ENCODE measurements at regions not wholly inside any gene's neighbourhood (a gene's known extent, or its start where the extent isn't known, plus 50 kb on each side); places are given as distances from the start of the nearest gene placed in this dataset.
"Not testable (repeated sequence)": the region's sequence is repeated elsewhere in the genome, so short reads cannot be mapped to it uniquely, and the experiment has no call there.

DNA sequence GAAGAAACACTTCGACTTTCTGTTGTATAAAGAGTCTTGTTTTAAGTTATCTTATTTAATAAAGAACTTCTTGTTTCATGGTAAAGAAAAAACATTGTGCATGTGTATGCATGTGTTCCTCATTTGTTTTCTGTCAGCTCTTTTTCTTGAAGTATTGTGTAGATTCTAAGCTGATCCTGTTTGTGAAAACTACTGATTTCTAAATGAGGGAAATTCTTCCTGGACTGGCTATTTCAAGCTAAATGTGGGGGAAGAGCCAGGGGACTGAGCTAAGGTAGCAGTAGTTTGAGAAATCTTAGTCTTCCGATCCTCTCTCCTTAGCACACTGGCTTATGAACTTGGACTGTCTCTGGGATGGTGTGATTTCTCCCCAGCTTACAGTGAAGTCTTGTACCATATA is 56.4 kb upstream of the RBMS1 start:
- DNase-seq, result no peak

DNA sequence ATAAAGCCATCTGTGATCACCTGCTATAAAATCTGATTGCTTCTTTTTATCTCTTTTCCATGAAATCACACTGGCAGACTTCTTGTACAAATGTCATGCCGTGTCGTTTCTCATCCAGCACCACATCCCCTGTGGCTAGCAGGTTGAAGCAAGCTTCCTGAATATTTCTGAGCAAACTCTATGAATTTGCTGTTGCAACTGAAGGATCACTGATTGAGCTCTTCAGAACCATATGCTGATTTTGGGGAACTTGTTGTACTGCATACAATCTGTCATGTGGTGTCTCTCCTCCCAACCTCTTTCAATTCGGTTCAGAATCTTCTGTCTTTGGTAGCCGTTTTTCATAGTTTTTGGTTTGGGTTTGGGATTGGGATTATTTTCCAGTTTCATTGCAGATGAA is 57.7 kb upstream of the RBMS1 start:
- DNase-seq, result no peak

DNA sequence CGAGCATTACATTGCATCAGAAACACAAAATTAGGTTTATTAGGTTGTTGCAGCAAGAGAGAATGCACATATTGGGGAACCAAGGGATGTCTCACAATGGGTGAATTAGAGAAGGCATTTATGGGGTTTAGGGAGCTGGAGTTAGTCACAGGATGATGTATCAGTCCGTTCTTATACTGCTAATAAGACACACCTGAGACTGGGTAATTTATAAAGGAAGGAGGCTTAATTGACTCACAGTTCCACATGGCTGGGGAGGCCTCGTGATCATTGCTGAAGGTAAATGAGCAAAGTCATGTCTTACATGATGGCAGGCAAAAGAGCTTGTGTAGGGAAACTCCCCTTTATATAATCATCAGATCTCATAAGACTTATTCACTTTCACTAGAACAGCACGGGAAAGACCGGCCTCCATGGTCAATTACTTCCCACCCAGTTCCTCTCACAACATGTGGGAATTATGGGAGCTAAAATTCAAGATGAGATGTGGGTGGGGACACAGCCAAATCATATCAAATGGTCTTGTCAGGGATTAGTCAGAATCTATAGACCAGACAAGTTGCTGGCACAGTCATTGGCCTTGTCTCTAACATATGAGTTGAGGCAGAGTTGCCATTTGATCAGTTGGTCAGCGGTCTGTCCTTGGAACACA is 61.9 kb upstream of the RBMS1 start:
- DNase-seq, result no peak

GRCh38 chr2:160557903-160558302 is 64.3 kb upstream of the RBMS1 start:
- DNase-seq, result no peak

GRCh38 chr2:160558531-160558930 is 64.9 kb upstream of the RBMS1 start:
- no peak for DNase-seq

- DNase-seq, result no peak
Measured at GRCh38 chr2:160561551-160562295, 68.1 kb upstream of the RBMS1 start.

DNA sequence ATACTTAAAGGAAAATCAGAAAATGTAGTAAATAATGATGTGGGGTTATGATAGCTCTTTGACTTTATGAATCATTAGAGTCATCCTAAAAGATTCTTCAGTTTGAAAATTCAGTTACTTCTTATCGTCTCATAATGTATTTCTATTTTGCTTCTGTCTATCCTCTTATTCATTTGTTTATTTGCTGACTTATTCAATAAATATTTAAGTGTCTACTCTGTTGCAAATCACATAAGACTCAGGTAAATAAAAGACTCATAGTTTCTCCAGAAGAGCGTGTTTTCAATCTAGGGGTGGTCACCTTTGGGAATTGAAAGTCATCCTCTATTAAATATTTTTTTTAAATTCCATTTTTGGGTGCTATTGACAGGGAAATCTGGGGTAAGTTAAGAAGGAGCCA is 69.1 kb upstream of the RBMS1 start:
- no peak for DNase-seq

DNA sequence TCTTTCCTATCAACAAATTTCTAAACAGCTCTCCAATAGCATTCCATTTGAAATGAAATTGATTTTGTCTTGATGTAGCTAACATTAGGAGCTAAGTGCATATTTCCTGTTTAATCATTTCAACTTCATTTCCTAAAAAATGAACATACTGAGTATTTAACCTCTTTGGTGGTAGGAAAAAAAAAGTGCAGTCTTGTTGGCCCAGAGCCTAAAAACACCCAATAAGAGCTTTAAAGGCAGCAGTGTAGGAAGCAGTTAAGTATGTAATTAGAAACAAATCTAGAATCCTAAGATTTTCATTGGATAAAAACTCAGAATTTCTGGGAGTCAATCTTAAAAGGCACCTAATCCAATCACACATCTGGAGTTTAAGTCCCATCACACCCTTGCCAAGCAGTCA is 71.0 kb upstream of the RBMS1 start:
- DNase-seq, result no peak

DNA sequence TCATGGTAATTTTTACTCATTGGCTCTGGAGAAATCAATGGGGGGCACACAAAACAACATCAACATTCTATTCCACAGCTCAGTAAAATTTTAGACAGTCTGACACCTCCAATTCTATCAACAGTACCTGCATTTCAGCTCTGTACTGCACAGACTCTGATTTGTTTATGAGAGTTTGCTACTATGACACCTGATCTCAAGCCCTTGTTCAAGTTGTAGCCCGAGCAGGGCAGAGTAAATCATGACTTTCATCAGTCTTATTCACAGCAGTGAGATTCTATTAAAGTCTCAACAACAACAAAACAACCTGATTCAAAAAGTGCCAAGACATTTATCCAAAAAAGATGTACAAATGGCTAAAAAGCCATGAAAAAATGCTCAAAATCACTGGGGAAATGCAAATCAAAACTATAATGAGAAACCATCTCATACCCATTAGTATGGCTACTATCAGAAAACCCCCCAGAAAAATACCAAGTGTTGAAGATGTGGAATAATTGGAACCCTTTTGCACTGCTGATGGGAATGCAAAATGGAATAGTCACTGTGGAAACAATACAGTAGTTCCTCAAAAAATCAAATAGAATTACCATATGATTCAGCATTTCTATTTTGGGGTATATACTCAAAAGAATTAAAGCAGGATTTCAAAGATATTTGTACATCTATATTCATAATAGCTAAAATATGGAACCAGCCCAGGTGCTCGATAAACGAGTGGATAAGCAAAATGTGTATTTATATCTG is 71.7 kb upstream of the RBMS1 start:
- no peak for DNase-seq

DNA sequence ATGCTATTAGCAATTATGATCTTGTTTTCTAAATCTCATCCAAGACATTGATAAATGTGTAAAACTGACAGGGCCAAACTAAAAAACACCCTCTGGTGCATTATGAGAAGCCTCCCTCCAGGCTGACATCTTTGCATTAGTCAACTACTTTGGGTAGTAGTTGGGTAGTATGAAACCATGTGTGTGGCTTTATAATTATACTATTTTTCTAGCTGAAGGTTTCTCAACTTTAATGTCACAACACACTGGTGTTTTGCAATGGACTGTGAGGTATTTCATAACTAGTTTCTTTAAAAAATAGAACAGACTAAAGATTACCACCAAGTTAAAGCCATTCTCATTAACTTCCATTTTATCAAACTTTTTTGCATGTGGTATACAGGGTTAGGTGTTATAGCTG is 73.1 kb upstream of the RBMS1 start:
- no peak for DNase-seq

DNA sequence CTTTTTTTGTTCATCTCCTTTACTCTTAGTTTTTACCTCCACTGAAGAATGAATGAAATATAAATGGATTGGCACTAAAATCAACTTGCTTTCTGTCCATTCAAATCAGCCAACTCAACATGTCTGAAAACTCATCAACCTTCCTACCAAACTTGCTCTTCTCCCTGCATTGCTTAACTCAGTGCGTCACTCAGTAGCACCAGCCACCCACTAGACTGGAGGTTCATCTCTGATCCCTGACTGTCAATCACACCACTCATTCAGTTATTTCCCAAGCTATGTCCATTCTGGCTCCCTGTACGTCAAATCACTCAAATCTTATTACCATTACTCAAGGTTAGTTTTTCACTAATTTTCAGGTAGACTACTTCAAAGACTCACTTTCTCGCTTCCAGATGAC is 75.2 kb upstream of the RBMS1 start:
- no peak for DNase-seq

- DNase-seq, result no peak
Measured at GRCh38 chr2:160570376-160570775, 76.8 kb upstream of the RBMS1 start.

- no peak for DNase-seq
Measured at GRCh38 chr2:160574468-160575140, 81.0 kb upstream of the RBMS1 start.

GRCh38 chr2:160575368-160575767 is 81.8 kb upstream of the RBMS1 start:
- DNase-seq, result no peak

DNA sequence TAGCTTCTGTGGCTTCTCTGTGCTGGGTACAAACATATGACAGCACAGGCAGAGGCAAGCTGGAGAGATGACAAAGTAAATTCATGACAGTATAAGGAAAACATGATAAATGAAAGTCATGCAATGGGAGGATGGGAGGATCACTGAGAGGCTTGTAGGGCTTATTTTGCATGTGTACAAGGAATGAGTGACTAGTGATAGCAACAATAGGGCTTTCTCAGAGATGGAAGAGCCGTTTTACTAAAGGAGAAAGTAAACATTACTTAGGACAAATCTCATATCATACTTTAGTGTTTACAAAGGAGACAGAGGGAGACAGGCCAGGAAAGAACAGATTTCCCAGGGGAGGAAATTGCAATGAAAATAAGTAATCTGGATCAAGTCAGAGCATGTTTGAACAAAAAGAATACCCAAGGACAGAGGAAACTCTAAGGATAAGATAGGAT is 82.5 kb upstream of the RBMS1 start:
- DNase-seq, result no peak

- DNase-seq, result not testable (repeated sequence)
Measured at GRCh38 chr2:160577081-160577480, 83.5 kb upstream of the RBMS1 start.

- DNase-seq, result no peak
Measured at GRCh38 chr2:160581035-160581434, 87.4 kb upstream of the RBMS1 start.

- no peak for DNase-seq
Measured at GRCh38 chr2:160581448-160581847, 87.8 kb upstream of the RBMS1 start.

- DNase-seq, result no peak
Measured at GRCh38 chr2:160582081-160582480, 88.5 kb upstream of the RBMS1 start.

DNA sequence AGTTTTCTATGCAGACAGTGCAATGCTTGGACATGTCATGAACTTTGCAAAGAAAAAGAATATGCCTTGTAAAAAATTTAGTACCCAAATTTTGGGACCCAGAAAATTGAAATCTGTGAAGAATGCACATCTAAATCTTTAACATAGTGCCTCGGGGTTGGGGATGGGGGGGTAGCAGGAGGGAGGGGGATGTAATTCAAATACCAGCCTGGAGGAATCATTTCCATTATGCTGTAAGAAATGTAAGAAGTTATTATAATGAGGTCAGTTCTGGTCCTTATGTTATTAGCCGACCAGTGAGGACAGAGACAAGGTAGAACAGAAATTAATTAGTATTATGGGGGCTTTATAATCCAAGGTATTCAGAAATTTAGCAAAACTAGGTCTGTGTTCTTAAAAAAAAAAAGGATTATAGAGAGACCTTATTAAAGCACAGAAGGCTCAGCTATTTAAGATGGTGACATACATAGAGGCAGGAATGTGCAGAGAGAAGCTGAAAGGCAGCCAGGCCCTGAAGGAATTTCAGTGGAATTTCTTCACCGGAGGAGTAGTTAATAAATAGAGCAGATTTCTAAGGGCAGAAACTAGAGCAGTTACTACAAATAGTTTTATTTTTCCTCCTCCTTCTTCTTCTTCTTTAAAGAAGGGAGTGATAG is 89.0 kb upstream of the RBMS1 start:
- no peak for DNase-seq

- peak; percentile 67 for DNase-seq
Measured at GRCh38 chr2:160583146-160583535, 89.5 kb upstream of the RBMS1 start.

DNA sequence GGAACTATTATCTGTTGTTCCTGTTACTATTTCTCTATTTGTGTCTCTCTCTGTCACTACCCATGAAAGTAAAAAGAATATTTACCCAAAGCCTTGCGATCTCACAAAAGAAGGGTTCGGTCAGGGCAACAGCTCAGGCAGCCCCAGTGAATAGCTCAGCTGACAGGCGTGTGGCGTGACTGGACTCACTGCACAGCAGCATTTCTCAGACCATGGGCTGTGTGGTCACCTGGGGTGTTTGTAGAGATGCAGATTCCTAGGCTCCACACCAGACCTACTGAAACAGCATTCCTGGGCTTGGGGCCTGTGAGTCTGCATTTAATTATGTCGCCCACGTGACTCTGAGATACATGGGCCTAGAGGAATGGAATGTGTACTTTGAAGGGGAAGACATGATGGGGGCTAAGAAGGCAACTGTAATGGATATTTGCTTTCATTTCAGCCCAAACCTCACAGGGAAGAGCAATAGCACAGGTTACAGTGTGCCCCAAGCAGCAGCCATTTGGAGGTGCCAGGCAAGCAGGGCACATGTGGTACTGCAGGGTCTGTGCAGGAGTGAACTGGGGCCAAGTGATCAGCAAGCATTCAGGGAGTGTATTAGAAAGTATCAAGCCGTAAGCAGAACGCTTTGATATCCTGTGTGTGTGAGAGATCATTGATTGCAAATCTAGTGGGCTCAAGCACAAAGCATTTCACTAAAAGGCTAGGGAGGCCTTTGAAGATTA is 90.4 kb upstream of the RBMS1 start:
- DNase-seq, result no peak
